Panc1 (cell line): ENCODE measurements at regions not wholly inside any gene's neighbourhood (a gene's known extent, or its start where the extent isn't known, plus 50 kb on each side); places are given as distances from the start of the nearest gene placed in this dataset.

Experiments used
- CTCF ChIP-seq: fragments of 450-650 bp; IDR thresholded peaks from 2 replicates; pipeline ENCODE4 v1.5.1; 2017; ENCODE audit warnings: mild to moderate bottlenecking
- POLR2AphosphoS5 ChIP-seq: IDR thresholded peaks from 2 replicates; pipeline ENCODE4 v1.6.1; 2012; ENCODE audit warnings: mild to moderate bottlenecking, low read depth, low read length, moderate library complexity
- REST ChIP-seq, 2 experiments: IDR thresholded peaks; 2 replicates each; pipeline ENCODE4 v1.6.1; 2011 to 2012; ENCODE audit warnings: low read depth in 2 of 2, control low read depth in 1 of 2, low read length in 1 of 2, mild to moderate bottlenecking in 1 of 2, moderate library complexity in 1 of 2; ENCODE audit not compliant: insufficient read depth in 1 of 2
- SIN3A ChIP-seq: IDR thresholded peaks from 2 replicates; pipeline ENCODE4 v1.6.1; 2012; ENCODE audit warnings: low read depth, mild to moderate bottlenecking, low read length, moderate library complexity, borderline replicate concordance; ENCODE audit not compliant: insufficient read depth

- TF ChIP-seq CTCF = no peak
- no peak for TF ChIP-seq REST (IDR thresholded peaks at IDR 0.05; ENCODE audit: insufficient read depth in 1 of 2, low read depth in 2 of 2, low read length in 1 of 2)
- no peak for TF ChIP-seq POLR2AphosphoS5
- TF ChIP-seq SIN3A = no peak
Observed at GRCh38 chrX:9293903-9294302, 171.0 kb upstream of the TBL1X start.
